ENCODE measurements at regions not wholly inside any gene's neighbourhood (a gene's known extent, or its start where the extent isn't known, plus 50 kb on each side); places are given as distances from the start of the nearest gene placed in this dataset.

- Histone ChIP-seq H2BK120ac (replicated peaks; ENCODE audit: low read depth, low read length) (no peak overlapping the region), H2BK12ac (ENCODE audit: low read depth, low read length) (no peak overlapping the region), H3K4me1 (replicated peaks in 1 of 4; ENCODE audit: control insufficient read depth in 3 of 4, insufficient read depth in 4 of 4, low read length in 3 of 4) (no peaks in the 10 kb centered on the region), H4K91ac (replicated peaks; ENCODE audit: insufficient read length, low read length) (no peak overlapping the region), H2AK5ac (ENCODE audit: low read depth, low read length) (no peak overlapping the region), H3K27me3 (replicated peaks in 1 of 4; ENCODE audit: control insufficient read depth in 3 of 4, extremely low read depth in 1 of 4, insufficient read depth in 3 of 4, low read length in 3 of 4) (no peaks in the 10 kb centered on the region), H4K20me1 (replicated peaks in 1 of 2; ENCODE audit: control insufficient read depth in 1 of 2, insufficient read depth in 2 of 2, low read length in 2 of 2) (no peaks in the 10 kb centered on the region), H3K4me2 (ENCODE audit: insufficient read depth in 1 of 2, low read depth in 2 of 2, low read length in 2 of 2) (no peak overlapping the region), H3K79me1 (ENCODE audit: low read depth, low read length) (no peaks in the 10 kb centered on the region), H3K56ac (replicated peaks; ENCODE audit: insufficient read length, low read depth, low read length) (no peak overlapping the region), H3K36me3 (ENCODE audit: control insufficient read depth in 2 of 4, insufficient read depth in 4 of 4, low read length in 3 of 4) (no peaks in the 10 kb centered on the region), H3K23me2 (ENCODE audit: low read depth, low read length) (no peaks in the 10 kb centered on the region), H3K4me3 (ENCODE audit: extremely low read depth in 1 of 4, insufficient read depth in 2 of 4, low read depth in 3 of 4, low read length in 4 of 4) (no peak overlapping the region), H3K9ac (replicated peaks in 1 of 4; ENCODE audit: extremely low read depth in 1 of 4, low read depth in 3 of 4, low read length in 3 of 4) (no peak overlapping the region), H3K23ac (ENCODE audit: insufficient read length) (no peak overlapping the region), H2BK5ac (ENCODE audit: low read depth, low read length) (no peak overlapping the region), H4K8ac (ENCODE audit: extremely low read depth, insufficient read depth, low read length) (no peak overlapping the region), H4K5ac (ENCODE audit: insufficient read length, low read depth, low read length) (no peak overlapping the region), H3K4ac (replicated peaks; ENCODE audit: insufficient read length, low read depth, low read length) (no peak overlapping the region), H3K27ac (ENCODE audit: low read depth, low read length) (no peak overlapping the region), H3K14ac (ENCODE audit: insufficient read length) (no peak overlapping the region), H3K9me3 (ENCODE audit: insufficient read depth in 2 of 2, low read depth in 1 of 2, low read length in 1 of 2) (no peaks in the 10 kb centered on the region), H2AFZ (ENCODE audit: low read length) (no peak overlapping the region), H2BK20ac (ENCODE audit: low read length) (no peak overlapping the region), H2BK15ac (ENCODE audit: low read length) (no peak overlapping the region), H3K18ac (ENCODE audit: extremely low read depth, low read length) (no peak overlapping the region), H3K79me2 (ENCODE audit: control insufficient read depth in 1 of 2, insufficient read depth in 2 of 2, low read length in 2 of 2) (no peaks in the 10 kb centered on the region)
- ChIA-PET POLR2A (ENCODE audit: partially characterized antibody) (no interaction called here), CTCF (ENCODE audit: partially characterized antibody) (interaction anchor here (1.3 to 1.6 kb wide), 3 partner anchors 11 to 196 kb away, joined by 3 to 4 read pairs (median 3); no protein-coding TSS in a partner anchor)
- DNase-seq (ENCODE audit: low read depth in 1 of 2, low spot score in 2 of 2) (no peak), FAIRE-seq (no peak)
- 91% methylated on average over 1 of the region's 1 CpG; no CpG with 5 or more reads in 1 of the 2 experiments for WGBS, 2 experiments (ENCODE audit: extremely low coverage in 1 of 2, insufficient coverage in 1 of 2, insufficient read length in 1 of 2, insufficient replicate concordance in 2 of 2, low coverage in 1 of 2, low lambda C conversion rate in 2 of 2, missing lambda C conversion rate in 1 of 2)
- no peak for TF ChIP-seq KDM1A (IDR thresholded peaks at IDR 0.05; ENCODE audit: borderline replicate concordance, low read length)
- no peak for TF ChIP-seq ATF2 (IDR thresholded peaks at IDR 0.05; ENCODE audit: low read length)
- no peak for TF ChIP-seq ASH2L (IDR thresholded peaks at IDR 0.05; ENCODE audit: low read length)
- TF ChIP-seq SP1 (IDR thresholded peaks at IDR 0.05; ENCODE audit: low read depth, low read length), result no peak
- TF ChIP-seq GABPA (IDR thresholded peaks at IDR 0.05; ENCODE audit: borderline replicate concordance, insufficient read depth, low read length), result no peak
- no peak for TF ChIP-seq CTCF (IDR thresholded peaks at IDR 0.05; ENCODE audit: control extremely low read depth in 1 of 3, insufficient read depth in 1 of 3, low read depth in 1 of 3, low read length in 3 of 3)
- TF ChIP-seq BRCA1 (IDR thresholded peaks at IDR 0.05; ENCODE audit: low read depth, low read length), result no peak
- TF ChIP-seq JUN (IDR thresholded peaks at IDR 0.05; ENCODE audit: low read depth, low read length), result no peak
- TF ChIP-seq USF2 (IDR thresholded peaks at IDR 0.05; ENCODE audit: low read length), result no peak
Measured at GRCh38 chr4:141457653-141458052, 178.7 kb upstream of the IL15 start.

Data from H1 (cell line).